BJ (cell line): ENCODE measurements at regions not wholly inside any gene's neighbourhood (a gene's known extent, or its start where the extent isn't known, plus 50 kb on each side); places are given as distances from the start of the nearest gene placed in this dataset.

Experiments used
- CTCF ChIA-PET: fragments of 350-600 bp; formaldehyde crosslinking; extraction: SDS; loops from one replicate; lab custom pipeline; 2021; ENCODE audit warnings: antibody characterized with exemption, inconsistent platforms; lab: Yijun Ruan, JAX
- POLR2A ChIA-PET: fragments of 300-600 bp; sonication (Branson Sonifier 250); formaldehyde crosslinking; extraction: SDS; loops from one replicate; lab custom pipeline; 2021; ENCODE audit warnings: antibody characterized with exemption; lab: Charles Lee
- DNase-seq: peaks from one replicate; pipeline ENCODE4 v3.0.0-alpha.2; 2011; ENCODE audit warnings: low read depth
- H3K27me3 ChIP-seq: 2 replicates; pipeline ENCODE4 v1.6.0; 2011; ENCODE audit warnings: low read length; ENCODE audit not compliant: control insufficient read depth, insufficient read depth
- H3K36me3 ChIP-seq: 2 replicates; pipeline ENCODE4 v1.5.1; 2011; ENCODE audit warnings: low read length; ENCODE audit not compliant: control insufficient read depth, insufficient read depth
- H3K4me3 ChIP-seq: 2 replicates; pipeline ENCODE4 v1.5.1; 2011; ENCODE audit warnings: low read depth, mild to moderate bottlenecking, control low read depth, low read length
- CTCF ChIP-seq: IDR thresholded peaks from 2 replicates; pipeline ENCODE4 v1.5.1; 2011; ENCODE audit warnings: low read depth, mild to moderate bottlenecking, control low read depth, inconsistent platforms, low read length, moderate library complexity; ENCODE audit not compliant: insufficient read depth

DNA sequence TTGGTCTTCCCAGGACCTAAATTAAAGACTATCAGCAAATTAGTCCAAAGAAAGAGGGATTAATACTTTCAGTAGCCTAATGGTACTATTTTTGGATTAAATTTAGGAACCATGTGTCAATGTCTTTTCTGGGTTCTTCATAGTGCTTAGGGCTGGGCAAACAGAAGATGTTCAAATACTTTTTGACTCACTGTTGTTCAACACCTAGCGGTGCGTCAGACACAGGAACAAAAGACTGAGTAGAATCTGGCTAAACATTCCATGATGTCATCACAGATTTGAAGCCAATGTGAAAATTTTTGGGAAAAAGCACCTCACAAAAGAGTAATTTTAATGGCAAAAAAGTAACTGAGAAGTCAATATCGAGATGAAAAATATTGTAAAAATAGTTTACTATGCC is 544.4 kb downstream of the EFNA5 start:
- no peak for DNase-seq
- ChIA-PET CTCF (no interaction called here), POLR2A (no interaction called here)
- TF ChIP-seq CTCF, result no peak
- no peak overlapping the region for H3K4me3 ChIP-seq
- no peaks in the 10 kb centered on the region for H3K27me3 ChIP-seq
- H3K36me3 ChIP-seq, result no peaks in the 10 kb centered on the region

DNA sequence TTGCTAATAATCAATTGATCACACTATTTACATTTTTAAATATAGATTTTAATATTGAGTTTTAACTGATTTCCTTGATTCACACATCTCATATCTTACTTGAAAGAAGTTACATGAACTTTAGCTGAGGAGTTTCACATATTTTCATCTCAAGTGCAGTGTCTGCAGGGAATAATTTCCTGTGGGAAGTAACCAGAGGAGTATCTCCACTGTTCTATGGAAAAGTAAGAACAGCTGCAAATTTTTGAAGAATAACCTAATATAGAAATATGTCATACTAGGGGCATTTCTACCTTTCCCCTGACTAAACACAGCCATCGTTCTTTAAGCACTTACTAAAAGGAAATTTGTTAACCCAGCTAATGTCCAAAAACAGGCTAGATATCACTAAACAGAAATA is 546.4 kb downstream of the EFNA5 start:
- TF ChIP-seq CTCF, result no peak
- ChIA-PET CTCF (no interaction called here), POLR2A (no interaction called here)
- DNase-seq, result no peak
- no peaks in the 10 kb centered on the region for H3K36me3 ChIP-seq
- H3K27me3 ChIP-seq, result no peaks in the 10 kb centered on the region
- H3K4me3 ChIP-seq, result no peak overlapping the region

GRCh38 chr5:107123014-107123413 is 547.7 kb downstream of the EFNA5 start:
- no peak for TF ChIP-seq CTCF
- POLR2A ChIA-PET, result no interaction called here
- Histone ChIP-seq H3K36me3 (no peaks in the 10 kb centered on the region), H3K4me3 (no peak overlapping the region), H3K27me3 (no peaks in the 10 kb centered on the region)
- CTCF ChIA-PET, result no interaction called here
- no peak for DNase-seq

- ChIA-PET CTCF (no interaction called here), POLR2A (no interaction called here)
- DNase-seq, result no peak
- no peaks in the 10 kb centered on the region for H3K27me3 ChIP-seq
- no peak overlapping the region for H3K4me3 ChIP-seq
- no peak for TF ChIP-seq CTCF
- H3K36me3 ChIP-seq, result no peaks in the 10 kb centered on the region
These were observed 548.8 kb downstream of the EFNA5 start for GRCh38 chr5:107121793-107122519.

- Histone ChIP-seq H3K27me3 (no peaks in the 10 kb centered on the region), H3K4me3 (no peak overlapping the region), H3K36me3 (no peaks in the 10 kb centered on the region)
- CTCF ChIA-PET, result no interaction called here
- no peak for DNase-seq
- POLR2A ChIA-PET, result no interaction called here
- TF ChIP-seq CTCF, result no peak
These were observed 551.1 kb downstream of the EFNA5 start for GRCh38 chr5:107119656-107120055.
